Body of pancreas (tissue), 4 donors: ENCODE measurements at regions not wholly inside any gene's neighbourhood (a gene's known extent, or its start where the extent isn't known, plus 50 kb on each side); places are given as distances from the start of the nearest gene placed in this dataset.

Experiments used
- ATAC-seq: fragments of 150-250 bp; one replicate; pipeline ENCODE4 v1.9.1; 2016
- DNase-seq, 4 donors: peaks; one replicate each; pipeline ENCODE4 v3.0.0-alpha.2; 2019
- H3K27ac ChIP-seq, 4 donors: fragments of 200-600 bp; sonication (generic); 1 replicate in 3 of 4; 2 replicates in 1 of 4; pipeline versions ENCODE4 v1.5.1 to v1.6.1; 2016 to 2019; ENCODE audit warnings: mild to moderate bottlenecking in 1 of 4, mixed read lengths in 1 of 4, moderate library complexity in 1 of 4
- H3K27me3 ChIP-seq, 2 donors: fragments of 200-600 bp; sonication (generic); one replicate each; pipeline ENCODE4 v1.6.0; 2016; ENCODE audit warnings: mild to moderate bottlenecking in 1 of 2
- H3K36me3 ChIP-seq, 2 donors: fragments of 200-600 bp; sonication (generic); replicated peaks in 1 of 2; 2 replicates each; pipeline ENCODE4 v1.5.1; 2016; ENCODE audit warnings: low read depth in 2 of 2; ENCODE audit not compliant: insufficient read depth in 1 of 2
- H3K4me1 ChIP-seq: fragments of 200-600 bp; sonication (generic); one replicate; pipeline ENCODE4 v1.6.0; 2016
- H3K4me3 ChIP-seq, 2 donors: fragments of 200-600 bp; sonication (generic); 1 replicate in 1 of 2; 2 replicates in 1 of 2; pipeline ENCODE4 v1.5.1; 2016 to 2019
- H3K9me3 ChIP-seq, 3 donors: fragments of 200-600 bp; sonication (generic); 1 replicate in 2 of 3; 2 replicates in 1 of 3; pipeline ENCODE4 v1.5.1; 2016
- CTCF ChIP-seq, 7 experiments: fragments of 450-650 bp in 4 of 7; fragments of 200-600 bp in 3 of 7; sonication (generic) in 3 of 7; IDR thresholded peaks; one replicate each; pipeline ENCODE4 v1.5.1; 2016 to 2019; ENCODE audit warnings: antibody characterized with exemption in 7 of 7
- POLR2A ChIP-seq, 3 donors: fragments of 450-650 bp; IDR thresholded peaks; one replicate each; pipeline ENCODE4 v1.6.1; 2016; ENCODE audit warnings: antibody characterized with exemption in 3 of 3, mild to moderate bottlenecking in 2 of 3
- WGBS, 2 donors: methylation state at CpG; one replicate each; pipeline ENCODE4 v1.1.5; 2017; 5-methylcytosine and 5-hydroxymethylcytosine counted together
- intact Hi-C: fragments of 100-400 bp; cut with DNase I; formaldehyde crosslinking; loops from one replicate; pipeline ENCODE4 v1.15.1; 2023

- H3K36me3 ChIP-seq, result no peaks in the 10 kb centered on the region
- ATAC-seq, result no peak
- H3K27me3 ChIP-seq, result no peaks in the 10 kb centered on the region
- no peak overlapping the region for H3K27ac ChIP-seq
- TF ChIP-seq CTCF (IDR thresholded peaks at IDR 0.05) (no peak), POLR2A (IDR thresholded peaks at IDR 0.05) (no peak)
- H3K9me3 ChIP-seq, result no peaks in the 10 kb centered on the region
- 38 to 53% methylated on average over 1 of the region's 1 CpG for WGBS, 2 donors
- intact Hi-C loops, result no loop called here
- H3K4me3 ChIP-seq, result no peak overlapping the region
- no peak for DNase-seq
- no peaks in the 10 kb centered on the region for H3K4me1 ChIP-seq
Observed at GRCh38 chr4:57766341-57766740, 656.2 kb upstream of the IGFBP7 start.

- TF ChIP-seq CTCF (IDR thresholded peaks at IDR 0.05) (no peak), POLR2A (IDR thresholded peaks at IDR 0.05) (no peak)
- intact Hi-C loops, result no loop called here
- Histone ChIP-seq H3K27ac (no peak overlapping the region), H3K4me3 (no peak overlapping the region), H3K9me3 (no peaks in the 10 kb centered on the region), H3K27me3 (no peaks in the 10 kb centered on the region), H3K4me1 (no peaks in the 10 kb centered on the region), H3K36me3 (no peaks in the 10 kb centered on the region)
- ATAC-seq, result no peak
- 74 to 76% methylated on average over 5 of the region's 5 CpGs for WGBS, 2 donors
- no peak for DNase-seq
Observed at GRCh38 chr4:57764856-57765255, 654.7 kb upstream of the IGFBP7 start.

- no peaks in the 10 kb centered on the region for H3K9me3 ChIP-seq
- no peak for TF ChIP-seq POLR2A (IDR thresholded peaks at IDR 0.05)
- TF ChIP-seq CTCF (IDR thresholded peaks at IDR 0.05), result no peak
- no peaks in the 10 kb centered on the region for H3K36me3 ChIP-seq
- no peak overlapping the region for H3K4me3 ChIP-seq
- WGBS, 2 donors, result 56 to 57% methylated on average over 2 of the region's 2 CpGs
- H3K4me1 ChIP-seq, result no peaks in the 10 kb centered on the region
- H3K27ac ChIP-seq, result no peak overlapping the region
- DNase-seq (no peak), ATAC-seq (no peak)
- H3K27me3 ChIP-seq, result no peaks in the 10 kb centered on the region
- intact Hi-C loops, result no loop called here
Observed at GRCh38 chr4:57763070-57763469, 652.9 kb upstream of the IGFBP7 start.

GRCh38 chr4:57740625-57741190 is 630.5 kb upstream of the IGFBP7 start:
- ATAC-seq (no peak), DNase-seq (no peak)
- no peak overlapping the region for H3K27ac ChIP-seq
- TF ChIP-seq CTCF (IDR thresholded peaks at IDR 0.05) (no peak), POLR2A (IDR thresholded peaks at IDR 0.05) (no peak)
- H3K4me3 ChIP-seq, result no peak overlapping the region
- no peaks in the 10 kb centered on the region for H3K9me3 ChIP-seq
- WGBS, 2 donors, result 67 to 75% methylated on average over 1 of the region's 1 CpG
- intact Hi-C loops, result no loop called here
- H3K36me3 ChIP-seq, result no peaks in the 10 kb centered on the region
- H3K27me3 ChIP-seq, result no peaks in the 10 kb centered on the region
- H3K4me1 ChIP-seq, result no peaks in the 10 kb centered on the region

GRCh38 chr4:57736781-57737180 is 626.6 kb upstream of the IGFBP7 start:
- H3K4me1 ChIP-seq, result no peaks in the 10 kb centered on the region
- ATAC-seq, result no peak
- H3K36me3 ChIP-seq, result no peaks in the 10 kb centered on the region
- no peaks in the 10 kb centered on the region for H3K27me3 ChIP-seq
- 62 to 65% methylated on average over 3 of the region's 3 CpGs for WGBS, 2 donors
- no peaks in the 10 kb centered on the region for H3K9me3 ChIP-seq
- H3K27ac ChIP-seq, result no peak overlapping the region
- no peak overlapping the region for H3K4me3 ChIP-seq
- intact Hi-C loops, result no loop called here
- TF ChIP-seq CTCF (IDR thresholded peaks at IDR 0.05) (no peak), POLR2A (IDR thresholded peaks at IDR 0.05) (no peak)
- no peak for DNase-seq
